GM18870 (cell line): ENCODE measurements at regions not wholly inside any gene's neighbourhood (a gene's known extent, or its start where the extent isn't known, plus 50 kb on each side); places are given as distances from the start of the nearest gene placed in this dataset.

Source experiments
- ATAC-seq: cut with Tn5 transposase; IDR thresholded peaks from one replicate; pipeline ENCODE4 v1.9.1; 2021; ENCODE audit warnings: moderate library complexity; ENCODE audit not compliant: unreplicated experiment

DNA sequence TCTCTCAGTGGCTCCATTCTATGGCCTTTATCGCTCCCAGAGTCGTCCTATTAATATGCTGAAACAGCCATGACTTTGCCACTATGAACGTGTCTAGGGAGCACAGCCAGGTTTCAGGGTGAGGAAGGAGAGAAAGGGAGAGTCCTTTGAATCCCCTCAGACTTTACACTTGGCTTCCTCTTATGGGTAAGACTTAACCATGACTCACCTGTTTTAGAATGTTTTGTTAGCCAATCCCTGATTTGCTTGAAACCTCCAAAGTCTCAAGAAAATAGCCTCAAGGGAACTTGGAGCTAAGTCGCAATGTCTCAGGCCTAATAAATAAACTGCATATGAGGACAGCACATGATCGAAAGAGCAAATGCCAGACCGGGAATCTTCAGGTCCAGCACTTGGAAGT is 131.2 kb upstream of the RCN1 start:
- no peak for ATAC-seq

GRCh38 chr11:31958076-31958735 is 132.7 kb upstream of the RCN1 start:
- ATAC-seq, result peak; percentile 78

DNA sequence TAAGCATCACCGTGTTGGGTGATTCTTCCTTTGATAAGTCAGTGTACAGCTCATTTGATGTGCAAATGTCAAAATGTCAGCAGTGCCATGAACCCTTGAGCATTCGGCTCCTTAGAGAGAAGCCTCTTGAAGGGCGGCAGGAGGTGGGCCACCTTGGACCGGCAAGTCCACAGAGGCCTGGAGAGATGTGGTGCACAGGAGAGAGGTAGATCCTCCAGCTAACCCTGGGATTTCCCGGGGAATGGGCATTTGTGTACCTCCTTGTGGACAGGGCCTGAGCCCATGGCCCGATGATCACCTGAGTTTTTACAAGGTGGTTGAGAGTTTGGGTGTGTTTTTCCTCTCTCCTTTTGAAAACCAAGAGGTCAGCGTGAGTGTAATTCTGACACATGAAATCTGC is 133.2 kb upstream of the RCN1 start:
- no peak for ATAC-seq

GRCh38 chr11:31956310-31956709 is 134.6 kb upstream of the RCN1 start:
- no peak for ATAC-seq

GRCh38 chr11:31955838-31956237 is 135.0 kb upstream of the RCN1 start:
- ATAC-seq, result no peak

DNA sequence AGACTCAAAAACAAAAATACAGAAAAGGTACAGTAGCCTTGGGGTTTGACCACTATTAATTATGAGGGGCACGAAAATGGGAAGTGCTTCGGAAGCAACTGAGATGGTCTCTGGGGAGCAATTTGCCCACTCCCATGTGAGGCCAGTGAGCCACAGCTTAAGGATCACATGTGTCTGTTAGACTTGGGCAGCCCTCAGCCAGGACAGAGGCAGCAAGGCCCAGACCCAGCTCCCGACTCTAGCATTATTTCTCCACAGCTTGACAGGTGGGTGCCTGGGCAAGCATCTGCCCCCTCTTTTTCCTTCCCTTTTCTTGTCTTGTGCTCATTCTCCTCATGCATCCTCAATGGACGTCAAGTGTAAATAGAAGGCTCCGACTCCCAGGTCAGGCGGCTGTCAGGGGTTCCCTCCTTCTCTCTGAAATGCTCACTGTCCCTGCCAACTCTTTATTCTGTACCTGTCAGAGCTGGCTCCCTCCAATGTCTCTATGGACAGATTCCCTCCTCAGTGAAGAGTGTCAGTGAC is 137.0 kb upstream of the RCN1 start:
- ATAC-seq, result no peak

DNA sequence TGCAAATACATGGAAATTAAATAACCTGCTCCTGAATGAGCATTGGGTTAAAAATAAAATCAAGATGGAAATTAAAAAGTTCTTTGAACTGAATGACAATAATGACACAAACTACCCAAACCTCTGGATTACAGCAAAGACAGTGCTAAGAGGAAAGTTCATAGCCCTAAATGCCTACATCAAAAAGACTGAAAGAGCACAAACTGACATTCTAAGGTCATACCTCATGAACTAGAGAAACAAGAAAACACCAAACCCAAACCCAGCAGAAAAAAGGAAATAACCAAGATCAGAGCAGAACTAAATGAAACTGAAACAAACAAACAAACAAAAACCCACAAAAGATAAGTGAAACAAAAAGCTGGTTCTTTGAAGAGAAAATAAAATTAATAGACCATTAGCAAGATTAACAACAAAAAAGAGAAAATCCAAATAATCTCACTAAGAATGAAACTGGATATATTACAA is 138.6 kb upstream of the PAX6 start:
- ATAC-seq, result peak; percentile 94

- no peak for ATAC-seq
Observed at GRCh38 chr11:31947051-31947450, 135.9 kb upstream of the PAX6 start.

- peak; percentile 96 for ATAC-seq
Observed at GRCh38 chr11:31943056-31943780, 132.1 kb upstream of the PAX6 start.

DNA sequence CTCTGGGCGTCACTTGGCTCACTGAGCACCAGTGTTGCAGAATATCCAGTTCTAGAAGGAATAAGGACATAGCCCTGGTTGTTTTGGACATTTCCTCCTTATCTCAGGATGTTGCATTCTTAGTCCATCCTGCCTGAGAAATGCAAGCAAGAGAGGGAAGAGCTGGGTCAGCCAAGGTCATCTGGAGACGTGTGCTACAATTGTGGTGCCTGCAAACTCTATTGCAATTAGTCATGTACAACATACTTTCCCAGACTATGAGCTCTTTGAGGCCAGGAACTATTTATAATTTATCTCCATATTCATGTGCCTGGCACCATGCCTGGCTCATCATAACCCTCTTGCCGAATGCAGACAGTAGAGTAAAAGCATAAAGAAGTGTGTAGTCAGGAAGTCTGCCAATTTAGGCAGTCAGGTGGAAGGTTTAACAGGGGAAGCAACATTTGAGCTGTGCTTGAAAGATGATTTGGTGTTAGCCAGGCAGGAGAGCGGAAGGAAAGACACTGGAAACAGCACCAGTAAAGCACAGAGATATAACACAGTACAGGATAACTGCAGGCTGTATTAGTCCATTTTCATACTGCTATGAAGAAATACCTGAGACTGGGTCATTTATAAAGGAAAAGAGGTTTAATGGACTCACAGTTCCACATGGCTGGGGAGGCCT is 129.4 kb upstream of the PAX6 start:
- ATAC-seq, result no peak

DNA sequence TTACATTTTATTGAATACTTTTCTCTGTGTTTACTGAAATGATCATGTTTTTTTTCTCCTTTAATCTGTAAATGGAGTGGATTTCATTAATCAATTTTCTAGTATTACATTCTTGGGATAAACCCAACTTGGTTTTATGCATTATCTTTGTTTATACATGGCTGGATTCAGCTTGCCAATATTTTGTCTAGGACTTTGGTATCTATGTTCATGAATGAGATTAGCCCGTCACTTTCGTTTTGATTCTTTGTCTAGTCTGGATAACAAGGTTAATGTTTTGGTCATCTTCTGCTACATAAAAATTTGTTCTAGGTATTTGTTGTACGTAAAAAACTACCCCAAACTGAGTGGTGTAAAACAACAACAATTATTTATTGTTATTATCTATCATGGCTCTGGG is 127.9 kb upstream of the PAX6 start:
- no peak for ATAC-seq

- ATAC-seq, result no peak
Observed at GRCh38 chr11:31936312-31936711, 125.2 kb upstream of the PAX6 start.

- ATAC-seq, result no peak
Observed at GRCh38 chr11:31932879-31933278, 121.8 kb upstream of the PAX6 start.

GRCh38 chr11:31927982-31928381 is 116.9 kb upstream of the PAX6 start:
- ATAC-seq, result no peak

GRCh38 chr11:31926816-31927528 is 115.8 kb upstream of the PAX6 start:
- ATAC-seq, result no peak

DNA sequence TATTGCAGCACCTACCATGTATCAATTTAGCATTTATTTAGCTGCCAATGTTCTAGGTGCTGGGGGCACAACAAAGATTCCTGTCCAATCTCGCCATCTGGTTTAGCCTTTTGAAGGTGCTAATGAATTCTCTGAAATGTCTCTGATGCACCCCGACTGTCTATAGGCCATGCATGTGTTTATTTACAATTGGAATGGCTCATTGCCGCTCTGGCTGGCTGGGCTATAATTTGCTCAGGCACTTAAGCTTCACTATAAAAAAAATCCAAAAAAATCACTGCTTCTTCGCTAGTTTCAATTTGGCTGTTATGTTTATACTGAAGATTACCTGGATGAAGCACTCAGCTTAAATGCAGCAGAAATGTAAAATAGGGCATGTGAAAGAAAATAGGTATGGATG is 115.0 kb upstream of the PAX6 start:
- ATAC-seq, result no peak

- ATAC-seq, result peak; percentile 73
Observed at GRCh38 chr11:31922450-31922849, 111.3 kb upstream of the PAX6 start.

DNA sequence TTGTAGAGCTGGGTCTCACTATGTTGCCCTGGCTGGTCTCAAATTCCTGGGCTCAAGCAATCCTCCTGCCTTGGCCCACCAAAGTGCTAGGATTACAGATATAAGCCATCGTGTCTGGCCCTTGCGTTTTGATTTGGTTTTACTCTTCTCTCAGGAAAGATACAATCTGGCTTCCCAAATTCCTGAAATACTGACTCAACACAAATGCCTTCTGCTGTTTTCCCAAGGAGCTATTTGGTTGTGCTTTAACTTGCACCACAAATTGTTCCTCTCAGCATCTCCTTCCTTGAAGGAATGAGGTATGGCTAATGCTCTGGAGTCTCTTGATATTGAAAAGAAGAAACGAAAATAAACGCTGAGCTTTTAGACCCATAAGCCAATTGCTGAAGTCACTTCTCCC is 110.0 kb upstream of the PAX6 start:
- no peak for ATAC-seq

GRCh38 chr11:31919175-31919574 is 108.1 kb upstream of the PAX6 start:
- no peak for ATAC-seq

- no peak for ATAC-seq
Observed at GRCh38 chr11:31915867-31916266, 104.7 kb upstream of the PAX6 start.

GRCh38 chr11:31913985-31914384 is 102.9 kb upstream of the PAX6 start:
- no peak for ATAC-seq
